ENCODE measurements at regions not wholly inside any gene's neighbourhood (a gene's known extent, or its start where the extent isn't known, plus 50 kb on each side); places are given as distances from the start of the nearest gene placed in this dataset.
A peak's percentile ranks its signal among the peaks of the same experiment; 100 is the strongest.

- H3K4me3 ChIP-seq (replicated peaks in 1 of 2; ENCODE audit: low read depth in 2 of 2, low read length in 2 of 2): no peak overlapping the region
- no peak for TF ChIP-seq CTCF (IDR thresholded peaks at IDR 0.05; ENCODE audit: low read depth, low read length)
- peak in 1 of 2 donors; percentile 56 for DNase-seq (ENCODE audit: low read depth in 2 of 2)
Measured at GRCh38 chr2:187075199-187075635, 226.2 kb upstream of the ZSWIM2 start.

GRCh38 chr2:187058198-187058597, 209.2 kb upstream of the ZSWIM2 start:
- no peak overlapping the region for H3K4me3 ChIP-seq (replicated peaks in 1 of 2; ENCODE audit: low read depth in 2 of 2, low read length in 2 of 2)
- no peak for TF ChIP-seq CTCF (IDR thresholded peaks at IDR 0.05; ENCODE audit: low read depth, low read length)
- no peak for DNase-seq (ENCODE audit: low read depth in 2 of 2)

- no peak for DNase-seq (ENCODE audit: low read depth in 2 of 2)
- no peak overlapping the region for H3K4me3 ChIP-seq (replicated peaks in 1 of 2; ENCODE audit: low read depth in 2 of 2, low read length in 2 of 2)
- TF ChIP-seq CTCF (IDR thresholded peaks at IDR 0.05; ENCODE audit: low read depth, low read length): no peak
Measured at GRCh38 chr2:187057466-187057865, 208.5 kb upstream of the ZSWIM2 start.

GRCh38 chr2:187056416-187057334, 207.7 kb upstream of the ZSWIM2 start:
- no peak for TF ChIP-seq CTCF (IDR thresholded peaks at IDR 0.05; ENCODE audit: low read depth, low read length)
- no peak overlapping the region for H3K4me3 ChIP-seq (replicated peaks in 1 of 2; ENCODE audit: low read depth in 2 of 2, low read length in 2 of 2)
- no peak for DNase-seq (ENCODE audit: low read depth in 2 of 2)

GRCh38 chr2:187055463-187055862, 206.5 kb upstream of the ZSWIM2 start:
- H3K4me3 ChIP-seq (replicated peaks in 1 of 2; ENCODE audit: low read depth in 2 of 2, low read length in 2 of 2): no peak overlapping the region
- peak; percentile 37 to 46 for DNase-seq (ENCODE audit: low read depth in 2 of 2)
- TF ChIP-seq CTCF (IDR thresholded peaks at IDR 0.05; ENCODE audit: low read depth, low read length): no peak

- peak; percentile 19 for TF ChIP-seq CTCF (IDR thresholded peaks at IDR 0.05; ENCODE audit: low read depth, low read length)
- H3K4me3 ChIP-seq (replicated peaks in 1 of 2; ENCODE audit: low read depth in 2 of 2, low read length in 2 of 2): no peak overlapping the region
- no peak for DNase-seq (ENCODE audit: low read depth in 2 of 2)
Measured at GRCh38 chr2:187054501-187055319, 205.7 kb upstream of the ZSWIM2 start.

Measured in cardiac fibroblast (primary cell).